Kidney (tissue), 13 donors: ENCODE measurements at regions not wholly inside any gene's neighbourhood (a gene's known extent, or its start where the extent isn't known, plus 50 kb on each side); places are given as distances from the start of the nearest gene placed in this dataset.

Source experiments
- DNase-seq, 5 donors: peaks; one replicate each; pipeline ENCODE4 v3.0.0-alpha.2; 2013 to 2020
- FAIRE-seq: peaks from 2 replicates; lab custom pipeline; 2012; peaks lifted over from hg19 to GRCh38; lab: Jason Lieb, UNC
- H3K27ac ChIP-seq, 2 donors: one replicate each; pipeline ENCODE4 v1.7.0; 2013; ENCODE audit warnings: low read depth in 2 of 2, low read length in 2 of 2, inconsistent platforms in 1 of 2
- H3K27me3 ChIP-seq: one replicate; pipeline ENCODE4 v1.7.1; 2013; ENCODE audit warnings: low read length, inconsistent platforms; ENCODE audit not compliant: control insufficient read depth, insufficient read depth
- H3K36me3 ChIP-seq, 3 donors: one replicate each; pipeline versions ENCODE4 v1.7.0 to v1.7.1; 2013; ENCODE audit warnings: low read length in 3 of 3, control low read depth in 1 of 3, inconsistent platforms in 1 of 3; ENCODE audit not compliant: insufficient read depth in 3 of 3, control insufficient read depth in 2 of 3
- H3K4me1 ChIP-seq, 3 donors: one replicate each; pipeline versions ENCODE4 v1.7.0 to v1.7.1; 2013; ENCODE audit warnings: low read length in 3 of 3, inconsistent platforms in 1 of 3, low read depth in 1 of 3; ENCODE audit not compliant: control insufficient read depth in 2 of 3, insufficient read depth in 2 of 3
- H3K4me3 ChIP-seq, 3 donors: one replicate each; pipeline versions ENCODE4 v1.7.0 to v1.8.1; 2013; ENCODE audit warnings: low read length in 3 of 3, control low read depth in 1 of 3, inconsistent platforms in 1 of 3
- H3K9ac ChIP-seq, 3 donors: one replicate each; pipeline versions ENCODE4 v1.7.0 to v1.7.1; 2013; ENCODE audit warnings: low read length in 3 of 3, control low read depth in 1 of 3, inconsistent platforms in 1 of 3
- H3K9me3 ChIP-seq, 3 donors: one replicate each; pipeline versions ENCODE4 v1.7.0 to v1.7.1; 2013; ENCODE audit warnings: low read length in 3 of 3, control low read depth in 1 of 3, inconsistent platforms in 1 of 3; ENCODE audit not compliant: control insufficient read depth in 2 of 3, insufficient read depth in 1 of 3
- intact Hi-C: fragments of 100-400 bp; cut with DNase I; formaldehyde crosslinking; loops from one replicate; pipeline ENCODE4 v1.11.1; 2022
- TF ChIP-seq, protein P1 (sequence below): IDR thresholded peaks from 3 replicates; pipeline ENCODE4 v1.5.1; 2012; ENCODE audit warnings: mild to moderate bottlenecking, moderate library complexity, borderline replicate concordance; ENCODE audit not compliant: insufficient read depth; ENCODE audit errors: extremely low read depth
- donor health status: control.
- donor health status: control.
- donor health status: control.
- donor health status: control.
- donor health status: control.
- donor health status: DM: yes; HTN: yes; CAD: no.
- donor health status: Normal renal cell carcinoma (clear cell type).

DNA sequence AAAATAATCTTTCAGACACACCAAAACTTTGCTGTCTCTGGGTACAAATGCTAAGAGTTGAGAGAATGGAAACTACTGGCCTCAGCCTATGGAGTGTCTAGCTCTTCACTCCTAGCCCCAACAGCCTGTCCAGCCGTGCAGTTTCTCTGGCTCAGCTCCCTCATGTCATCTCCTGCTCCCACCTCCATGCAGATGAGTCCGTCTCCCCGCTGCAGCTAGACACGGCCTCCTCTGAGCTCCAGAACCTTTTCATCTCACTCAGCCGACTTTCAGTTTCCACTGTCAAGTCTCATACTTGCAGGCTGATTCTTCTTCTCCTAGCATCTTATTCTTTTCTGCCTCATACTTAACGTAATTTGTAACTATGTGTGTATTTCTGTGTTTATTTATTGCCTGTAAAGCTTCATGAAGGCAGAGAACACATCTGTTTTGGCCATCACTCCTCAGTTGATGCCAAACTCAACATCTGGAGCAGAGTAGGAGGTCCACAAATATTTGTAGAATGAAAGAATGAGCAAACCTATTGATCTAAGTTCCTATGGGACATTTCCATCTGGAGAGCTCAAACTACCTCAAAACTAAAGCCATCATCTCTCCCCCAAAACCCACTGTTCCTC lies 139.8 kb upstream of the PWP1 start:
- no peaks in the 10 kb centered on the region for H3K4me1 ChIP-seq
- no peaks in the 10 kb centered on the region for H3K36me3 ChIP-seq
- H3K27ac ChIP-seq, result no peak overlapping the region
- H3K27me3 ChIP-seq, result no peaks in the 10 kb centered on the region
- FAIRE-seq (no peak), DNase-seq (no peak)
- TF ChIP-seq, protein P1, sequence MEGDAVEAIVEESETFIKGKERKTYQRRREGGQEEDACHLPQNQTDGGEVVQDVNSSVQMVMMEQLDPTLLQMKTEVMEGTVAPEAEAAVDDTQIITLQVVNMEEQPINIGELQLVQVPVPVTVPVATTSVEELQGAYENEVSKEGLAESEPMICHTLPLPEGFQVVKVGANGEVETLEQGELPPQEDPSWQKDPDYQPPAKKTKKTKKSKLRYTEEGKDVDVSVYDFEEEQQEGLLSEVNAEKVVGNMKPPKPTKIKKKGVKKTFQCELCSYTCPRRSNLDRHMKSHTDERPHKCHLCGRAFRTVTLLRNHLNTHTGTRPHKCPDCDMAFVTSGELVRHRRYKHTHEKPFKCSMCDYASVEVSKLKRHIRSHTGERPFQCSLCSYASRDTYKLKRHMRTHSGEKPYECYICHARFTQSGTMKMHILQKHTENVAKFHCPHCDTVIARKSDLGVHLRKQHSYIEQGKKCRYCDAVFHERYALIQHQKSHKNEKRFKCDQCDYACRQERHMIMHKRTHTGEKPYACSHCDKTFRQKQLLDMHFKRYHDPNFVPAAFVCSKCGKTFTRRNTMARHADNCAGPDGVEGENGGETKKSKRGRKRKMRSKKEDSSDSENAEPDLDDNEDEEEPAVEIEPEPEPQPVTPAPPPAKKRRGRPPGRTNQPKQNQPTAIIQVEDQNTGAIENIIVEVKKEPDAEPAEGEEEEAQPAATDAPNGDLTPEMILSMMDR, result no peak
- H3K4me3 ChIP-seq, result no peak overlapping the region
- H3K9me3 ChIP-seq, result peaks cover 0 to 2% (median 2%) of the 10 kb centered on the region in 3 donors
- H3K9ac ChIP-seq, result no peak overlapping the region
- intact Hi-C loops, result no loop called here

DNA sequence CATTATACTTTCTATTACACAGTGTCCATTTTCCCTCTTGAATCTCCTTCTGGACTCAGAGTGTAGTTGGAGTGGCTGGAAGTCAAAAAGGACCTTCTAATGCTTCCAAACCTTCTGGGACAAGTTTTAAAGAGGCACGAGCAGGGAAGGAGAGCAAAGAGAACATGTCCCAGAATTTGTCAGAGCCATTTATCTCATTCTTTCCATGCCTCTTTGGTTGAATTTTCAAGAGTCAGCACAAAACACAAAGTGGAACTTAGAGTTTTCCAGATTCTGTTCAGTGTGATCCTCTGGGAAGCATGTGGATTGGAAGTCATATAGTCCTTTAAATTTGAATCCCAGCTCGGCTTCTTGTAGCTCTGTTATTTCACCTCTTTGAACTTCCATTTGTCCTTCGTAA lies 138.2 kb upstream of the PWP1 start:
- H3K27me3 ChIP-seq, result no peaks in the 10 kb centered on the region
- peaks cover 0 to 2% (median 2%) of the 10 kb centered on the region in 3 donors for H3K9me3 ChIP-seq
- H3K27ac ChIP-seq, result no peak overlapping the region
- TF ChIP-seq, protein P1, result no peak
- H3K9ac ChIP-seq, result no peak overlapping the region
- no peak overlapping the region for H3K4me3 ChIP-seq
- H3K4me1 ChIP-seq, result no peaks in the 10 kb centered on the region
- FAIRE-seq, result no peak
- no peak for DNase-seq
- intact Hi-C loops, result no loop called here
- H3K36me3 ChIP-seq, result no peaks in the 10 kb centered on the region

DNA sequence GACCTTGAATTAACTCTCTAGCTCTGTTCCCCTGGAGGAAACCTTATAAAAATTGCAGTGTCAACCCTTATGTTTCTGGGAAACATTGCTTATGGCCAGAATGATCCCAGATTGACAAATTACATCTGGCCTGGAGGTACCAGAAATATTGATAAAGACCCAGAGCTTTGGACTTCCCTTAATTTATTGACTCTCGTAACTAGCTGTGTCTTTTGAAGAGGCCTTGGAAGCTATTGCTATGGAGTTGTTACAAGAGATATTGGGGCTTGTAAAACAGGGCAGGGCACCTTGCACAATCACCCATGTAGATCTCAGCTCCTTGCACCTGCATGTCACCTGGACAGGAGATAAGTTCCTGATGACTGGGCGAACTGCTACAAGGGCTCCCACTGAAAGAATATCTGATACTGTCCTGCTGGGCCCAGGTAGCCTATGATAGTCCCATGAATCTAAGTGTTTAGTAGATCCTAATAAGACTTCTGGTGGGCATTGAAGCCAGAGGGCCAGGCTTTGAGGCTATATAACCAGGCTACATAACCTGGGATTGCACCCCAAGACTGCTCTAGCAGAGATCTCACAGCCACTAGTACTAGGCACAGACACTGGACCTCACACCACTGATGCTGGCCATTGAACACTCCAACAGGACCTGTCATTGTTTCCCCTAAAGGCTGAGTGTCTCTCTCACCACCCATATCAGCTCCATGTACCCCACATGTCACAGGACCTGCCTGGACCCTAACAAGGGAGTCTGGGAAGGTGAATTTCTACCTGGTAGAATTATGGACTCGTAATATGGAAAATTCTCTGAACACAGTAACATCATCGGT lies 135.7 kb upstream of the PWP1 start:
- Histone ChIP-seq H3K27me3 (no peaks in the 10 kb centered on the region), H3K4me3 (no peak overlapping the region), H3K9me3 (peaks cover 0 to 2% (median 2%) of the 10 kb centered on the region in 3 donors), H3K27ac (no peak overlapping the region), H3K4me1 (no peaks in the 10 kb centered on the region), H3K36me3 (no peaks in the 10 kb centered on the region), H3K9ac (no peak overlapping the region)
- TF ChIP-seq, protein P1, result no peak
- no peak for DNase-seq
- intact Hi-C loops, result no loop called here
- no peak for FAIRE-seq
